HG02571 (cell line): ENCODE measurements at regions not wholly inside any gene's neighbourhood (a gene's known extent, or its start where the extent isn't known, plus 50 kb on each side); places are given as distances from the start of the nearest gene placed in this dataset.
"Not testable (repeated sequence)": the region's sequence is repeated elsewhere in the genome, so short reads cannot be mapped to it uniquely, and the experiment has no call there.

Experiments
- ATAC-seq: cut with Tn5 transposase; IDR thresholded peaks from one replicate; pipeline ENCODE4 v1.9.1; 2021; ENCODE audit warnings: mild to moderate bottlenecking, moderate library complexity; ENCODE audit not compliant: unreplicated experiment

GRCh38 chr4:180962268-180962667 is 1280.9 kb upstream of the TENM3 start:
- ATAC-seq: no peak

GRCh38 chr4:180966312-180966711 is 1276.9 kb upstream of the TENM3 start:
- ATAC-seq: no peak

- no peak for ATAC-seq
These were observed 1275.3 kb upstream of the TENM3 start for GRCh38 chr4:180967936-180968335.

GRCh38 chr4:180973894-180974293 is 1269.3 kb upstream of the TENM3 start:
- no peak for ATAC-seq

- ATAC-seq: no peak
These were observed 1252.3 kb upstream of the TENM3 start for GRCh38 chr4:180990931-180991330.

GRCh38 chr4:180993244-180993836 is 1249.9 kb upstream of the TENM3 start:
- ATAC-seq: no peak

GRCh38 chr4:180994722-180995121 is 1248.5 kb upstream of the TENM3 start:
- no peak for ATAC-seq

GRCh38 chr4:180999217-180999616 is 1244.0 kb upstream of the TENM3 start:
- ATAC-seq: no peak

- no peak for ATAC-seq
These were observed 1239.1 kb upstream of the TENM3 start for GRCh38 chr4:181004056-181004455.

- ATAC-seq: no peak
These were observed 1236.5 kb upstream of the TENM3 start for GRCh38 chr4:181006499-181007260.

- no peak for ATAC-seq
These were observed 1235.5 kb upstream of the TENM3 start for GRCh38 chr4:181007751-181008150.

- no peak for ATAC-seq
These were observed 1235.0 kb upstream of the TENM3 start for GRCh38 chr4:181008164-181008563.

- no peak for ATAC-seq
These were observed 1230.0 kb upstream of the TENM3 start for GRCh38 chr4:181013162-181013561.

GRCh38 chr4:181017038-181017437 is 1226.2 kb upstream of the TENM3 start:
- no peak for ATAC-seq

- ATAC-seq: no peak
These were observed 1224.7 kb upstream of the TENM3 start for GRCh38 chr4:181018472-181018871.

GRCh38 chr4:181018913-181019312 is 1224.3 kb upstream of the TENM3 start:
- ATAC-seq: no peak

GRCh38 chr4:181020456-181020855 is 1222.7 kb upstream of the TENM3 start:
- ATAC-seq: no peak

- ATAC-seq: no peak
These were observed 1222.0 kb upstream of the TENM3 start for GRCh38 chr4:181021213-181021612.

- not testable (repeated sequence) for ATAC-seq
These were observed 1212.9 kb upstream of the TENM3 start for GRCh38 chr4:181030135-181030921.

GRCh38 chr4:181030961-181031360 is 1212.2 kb upstream of the TENM3 start:
- no peak for ATAC-seq

GRCh38 chr4:181043486-181043885 is 1199.7 kb upstream of the TENM3 start:
- no peak for ATAC-seq

- no peak for ATAC-seq
These were observed 1196.4 kb upstream of the TENM3 start for GRCh38 chr4:181046809-181047208.
